K562 (cell line): ENCODE measurements at regions not wholly inside any gene's neighbourhood (a gene's known extent, or its start where the extent isn't known, plus 50 kb on each side); places are given as distances from the start of the nearest gene placed in this dataset.

Source experiments
- ATAC-seq: fragments of 200-7000 bp; cut with Tn5 transposase; 3 replicates; pipeline ENCODE4 v1.9.1; 2020; ENCODE audit warnings: moderate library complexity
- BruUV-seq: library from RNA; stranded (reverse); fragments of 400-500 nt; replicated peaks from 2 replicates; lab custom pipeline; 2021; lab: Mats Ljungman, UMichigan
- CTCF ChIA-PET: fragments of 300-600 bp; formaldehyde crosslinking; extraction: SDS; loops from one replicate; lab custom pipeline; 2021; ENCODE audit warnings: low intra/inter-chr PET ratio; lab: Yijun Ruan, JAX
- POLR2A ChIA-PET: fragments of 300-600, 350-650 bp; sonication (Branson Sonifier 250); formaldehyde crosslinking; extraction: SDS; loops from one replicate; lab custom pipeline; 2021; ENCODE audit warnings: antibody characterized with exemption, inconsistent platforms; lab: Yijun Ruan, JAX
- DNase-seq, 4 experiments: peaks; one replicate each; pipeline versions ENCODE4 v3.0.0 to v3.0.0-alpha.2; 2011 to 2018; ENCODE audit warnings: low spot score in 3 of 4, mixed read lengths in 3 of 4; ENCODE audit errors: extremely low read depth in 1 of 4
- FAIRE-seq: peaks from 2 replicates; lab custom pipeline; 2011; peaks lifted over from hg19 to GRCh38; lab: Jason Lieb, UNC
- H2AFZ ChIP-seq: 2 replicates; pipeline ENCODE4 v1.6.0; 2011; ENCODE audit warnings: low read depth, low read length, control low read depth, inconsistent platforms
- H3K27ac ChIP-seq: fragments of 200-600 bp; 3 replicates; pipeline ENCODE4 v1.8.0; 2011; ENCODE audit warnings: low read depth, mild to moderate bottlenecking, control low read depth, inconsistent platforms, low read length, moderate library complexity, mixed read lengths; ENCODE audit errors: extremely low read depth
- H3K27me3 ChIP-seq, 2 experiments: fragments of 300-600 bp in 1 of 2; 2 replicates in 1 of 2; 3 replicates in 1 of 2; pipeline versions ENCODE4 v1.6.0 to v1.8.0; 2011; ENCODE audit warnings: inconsistent platforms in 2 of 2, low read length in 2 of 2, mild to moderate bottlenecking in 1 of 2, mixed read lengths in 1 of 2, moderate library complexity in 1 of 2; ENCODE audit not compliant: control insufficient read depth in 2 of 2, insufficient read depth in 2 of 2
- H3K36me3 ChIP-seq: fragments of 300-600 bp; 3 replicates; pipeline ENCODE4 v1.8.0; 2011; ENCODE audit warnings: mild to moderate bottlenecking, low read length, inconsistent platforms; ENCODE audit not compliant: control insufficient read depth, insufficient read depth
- H3K4me1 ChIP-seq, 2 experiments: fragments of 200-600 bp in 1 of 2; replicated peaks in 1 of 2; 2 replicates in 1 of 2; 3 replicates in 1 of 2; pipeline versions ENCODE4 v1.5.1 to v1.8.0; 2011; ENCODE audit warnings: inconsistent platforms in 2 of 2, low read length in 2 of 2, mild to moderate bottlenecking in 1 of 2, mixed read lengths in 1 of 2, moderate library complexity in 1 of 2; ENCODE audit not compliant: control insufficient read depth in 2 of 2, insufficient read depth in 2 of 2
- H3K4me2 ChIP-seq: 2 replicates; pipeline ENCODE4 v1.6.1; 2011; ENCODE audit warnings: low read length, control low read depth, inconsistent platforms, mixed read lengths; ENCODE audit not compliant: insufficient read depth
- H3K4me3 ChIP-seq: fragments of 200-600 bp; sonication (generic), shearing (Covaris generic); 2 replicates; pipeline ENCODE4 v1.5.1; 2016; ENCODE audit warnings: control low read depth, inconsistent platforms
- H3K79me2 ChIP-seq: fragments of 200-600 bp; 3 replicates; pipeline ENCODE4 v1.8.0; 2011; ENCODE audit warnings: low read length, inconsistent platforms; ENCODE audit not compliant: control insufficient read depth, insufficient read depth
- H3K9ac ChIP-seq, 2 experiments: 2 replicates each; pipeline versions ENCODE4 v1.6.0 to v1.6.1; 2011; ENCODE audit warnings: low read depth in 2 of 2, low read length in 2 of 2, control low read depth in 1 of 2, inconsistent platforms in 1 of 2, mild to moderate bottlenecking in 1 of 2, mixed read lengths in 1 of 2; ENCODE audit not compliant: insufficient read depth in 1 of 2
- H3K9me1 ChIP-seq: one replicate; pipeline ENCODE4 v1.6.0; 2011; ENCODE audit warnings: inconsistent platforms, mild to moderate bottlenecking, low read length, moderate library complexity; ENCODE audit not compliant: control insufficient read depth, insufficient read depth
- H3K9me3 ChIP-seq: replicated peaks from 2 replicates; pipeline ENCODE4 v1.5.1; 2011; ENCODE audit warnings: low read depth, low read length, inconsistent platforms; ENCODE audit not compliant: control insufficient read depth, insufficient read depth
- H4K20me1 ChIP-seq: replicated peaks from 2 replicates; pipeline ENCODE4 v1.6.1; 2011; ENCODE audit warnings: low read length, inconsistent platforms, mixed read lengths; ENCODE audit not compliant: control insufficient read depth, insufficient read depth
- BRD4 ChIP-seq: fragments of 200-600 bp; sonication (generic); IDR thresholded peaks from 2 replicates; pipeline ENCODE4 v1.6.1; 2017; ENCODE audit warnings: inconsistent platforms
- DNMT1 ChIP-seq: fragments of 450-650 bp; IDR thresholded peaks from 2 replicates; pipeline ENCODE4 v1.6.1; 2016; ENCODE audit warnings: antibody characterized with exemption, mild to moderate bottlenecking
- ID3 ChIP-seq, 2 experiments: fragments of 250-450 bp in 1 of 2; fragments of 450-650 bp in 1 of 2; sonication (Bioruptor Pico) in 1 of 2; IDR thresholded peaks; 2 replicates each; pipeline versions ENCODE4 v1.6.1 to v1.8.0; 2016 to 2021; ENCODE audit warnings: mild to moderate bottlenecking in 2 of 2, moderate library complexity in 2 of 2, missing compliant biosample characterization in 1 of 2, missing genetic modification characterization in 1 of 2
- TEAD1 ChIP-seq, 2 experiments: fragments of 450-650 bp in 1 of 2; sonication (generic) in 1 of 2; formaldehyde crosslinking; IDR thresholded peaks; 2 replicates each; pipeline versions ENCODE4 v1.4.0 to v1.8.0; 2020 to 2022; ENCODE audit warnings: mild to moderate bottlenecking in 2 of 2, missing genetic modification reagents in 1 of 2
- ZBTB2 ChIP-seq: fragments of 450-650 bp; IDR thresholded peaks from 2 replicates; pipeline ENCODE4 v1.6.1; 2016; ENCODE audit warnings: antibody characterized with exemption
- ZNF121 ChIP-seq: sonication (generic); formaldehyde crosslinking; conservative IDR thresholded peaks from 2 replicates; pipeline ENCODE4 v1.8.0; 2022; ENCODE audit warnings: missing genetic modification reagents
- WGBS: fragments of 100-300 bp; shearing (Covaris generic); methylation state at CpG from one replicate; pipeline ENCODE4 v1.1.6; 2016; ENCODE audit warnings: low coverage, mixed read lengths; ENCODE audit not compliant: insufficient coverage; ENCODE audit errors: missing lambda C conversion rate; 5-methylcytosine and 5-hydroxymethylcytosine counted together
- in situ Hi-C: fragments of 300-500 bp; cut with MboI; formaldehyde crosslinking; loops from 4 replicates; pipeline ENCODE4 v1.15.0; 2018; ENCODE audit warnings: inconsistent platforms, mixed read lengths
- intact Hi-C: fragments of 100-400 bp; cut with micrococcal nuclease; formaldehyde crosslinking; loops from 2 replicates; pipeline ENCODE4 v1.14.2; 2022

GRCh38 chr15:95616306-95616705, 714.2 kb upstream of the NR2F2 start:
- intact Hi-C loops (no loop called here), in situ Hi-C loops (no loop called here)
- 93% methylated on average over 2 of the region's 2 CpGs for WGBS
- Histone ChIP-seq H3K36me3 (no peaks in the 10 kb centered on the region; the same call in 2 of the 3 replicates), H3K9me1 (no peaks in the 10 kb centered on the region), H4K20me1 (no peaks in the 10 kb centered on the region), H3K79me2 (no peaks in the 10 kb centered on the region), H3K4me2 (no peak overlapping the region), H3K27me3 (no peaks in the 10 kb centered on the region), H3K27ac (no peak overlapping the region), H3K9me3 (no peaks in the 10 kb centered on the region), H2AFZ (no peak overlapping the region), H3K4me3 (no peak overlapping the region), H3K4me1 (no peaks in the 10 kb centered on the region), H3K9ac (no peak overlapping the region)
- TF ChIP-seq BRD4 = no peak
- no peak for TF ChIP-seq ZNF121 (CRISPR knock-in tag)
- no peak for TF ChIP-seq TEAD1 (CRISPR knock-in tag; IDR thresholded peaks at IDR 0.05)
- no peak for TF ChIP-seq ZBTB2
- TF ChIP-seq DNMT1 = no peak
- no peak for TF ChIP-seq ID3 (CRISPR knock-in tag; IDR thresholded peaks at IDR 0.05)
- no peak for TF ChIP-seq ID3 (tag; IDR thresholded peaks at IDR 0.05)
- BruUV-seq = no TSS peak
- POLR2A ChIA-PET = no interaction called here
- DNase-seq (no peak), ATAC-seq (no peak), FAIRE-seq (no peak)
- CTCF ChIA-PET = no interaction called here
